GM18520 (cell line): ENCODE measurements at regions not wholly inside any gene's neighbourhood (a gene's known extent, or its start where the extent isn't known, plus 50 kb on each side); places are given as distances from the start of the nearest gene placed in this dataset.

Source experiments
- ATAC-seq: cut with Tn5 transposase; IDR thresholded peaks from one replicate; pipeline ENCODE4 v1.9.1; 2021; ENCODE audit not compliant: unreplicated experiment

- ATAC-seq: no peak
These were observed 859.3 kb downstream of the BRD1 start for GRCh38 chr22:48968201-48968959.

GRCh38 chr22:48963405-48963804 is 864.3 kb downstream of the BRD1 start:
- no peak for ATAC-seq

GRCh38 chr22:48961705-48962104 is 866.0 kb downstream of the BRD1 start:
- ATAC-seq: no peak

GRCh38 chr22:48960980-48961660 is 866.6 kb downstream of the BRD1 start:
- no peak for ATAC-seq

GRCh38 chr22:48960576-48960975 is 867.1 kb downstream of the BRD1 start:
- no peak for ATAC-seq

GRCh38 chr22:48959496-48959895 is 868.2 kb downstream of the BRD1 start:
- ATAC-seq: no peak

- ATAC-seq: no peak
These were observed 869.7 kb downstream of the BRD1 start for GRCh38 chr22:48957987-48958321.

GRCh38 chr22:48957311-48957986 is 870.2 kb downstream of the BRD1 start:
- no peak for ATAC-seq

- no peak for ATAC-seq
These were observed 872.0 kb downstream of the BRD1 start for GRCh38 chr22:48955351-48956311.

GRCh38 chr22:48954781-48955311 is 872.8 kb downstream of the BRD1 start:
- no peak for ATAC-seq

GRCh38 chr22:48953830-48954229 is 873.8 kb downstream of the BRD1 start:
- no peak for ATAC-seq

GRCh38 chr22:48953103-48953720 is 874.5 kb downstream of the BRD1 start:
- ATAC-seq: no peak

GRCh38 chr22:48952256-48953102 is 875.2 kb downstream of the BRD1 start:
- ATAC-seq: no peak

- ATAC-seq: no peak
These were observed 875.8 kb downstream of the BRD1 start for GRCh38 chr22:48951836-48952235.

GRCh38 chr22:48950151-48950915 is 877.3 kb downstream of the BRD1 start:
- no peak for ATAC-seq

- ATAC-seq: no peak
These were observed 878.1 kb downstream of the BRD1 start for GRCh38 chr22:48949375-48950149.

GRCh38 chr22:48948575-48949170 is 879.0 kb downstream of the BRD1 start:
- ATAC-seq: no peak
